Neural progenitor cell (in vitro differentiated cells): ENCODE measurements at regions not wholly inside any gene's neighbourhood (a gene's known extent, or its start where the extent isn't known, plus 50 kb on each side); places are given as distances from the start of the nearest gene placed in this dataset.

Source experiments
- EZH2 ChIP-seq: fragments of 200-600 bp; sonication (generic); IDR thresholded peaks from 2 replicates; pipeline ENCODE4 v1.6.1; 2017; ENCODE audit warnings: antibody characterized with exemption, mild to moderate bottlenecking, moderate library complexity
- EZH2phosphoT487 ChIP-seq: fragments of 200-600 bp; sonication (generic); IDR thresholded peaks from 2 replicates; pipeline ENCODE4 v1.6.1; 2017; ENCODE audit warnings: antibody characterized with exemption
- TF ChIP-seq, protein P1 (sequence below): fragments of 200-600 bp; sonication (generic); IDR thresholded peaks from 2 replicates; pipeline ENCODE4 v1.5.1; 2017; ENCODE audit warnings: antibody characterized with exemption, mild to moderate bottlenecking

DNA sequence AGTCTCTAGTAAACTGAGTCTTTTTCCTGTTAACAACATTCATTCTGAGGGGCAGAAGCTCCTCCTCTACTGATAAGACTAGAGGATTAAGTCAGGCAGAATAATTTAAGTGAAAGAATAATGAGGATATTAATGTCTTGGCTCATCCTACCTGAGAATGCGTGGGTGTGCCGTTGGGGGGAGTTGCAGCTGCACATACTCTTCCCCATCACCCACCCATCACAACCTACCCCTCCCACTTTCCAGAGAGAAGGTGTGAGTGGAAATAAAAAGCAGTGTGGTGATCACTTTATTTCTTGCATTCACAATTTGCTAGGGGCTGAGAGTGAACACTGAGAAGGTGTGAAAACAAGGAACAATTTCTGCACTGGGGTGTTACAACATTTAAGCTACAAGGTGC, 146.8 kb upstream of the MAGI3 start:
- TF ChIP-seq, protein P1, sequence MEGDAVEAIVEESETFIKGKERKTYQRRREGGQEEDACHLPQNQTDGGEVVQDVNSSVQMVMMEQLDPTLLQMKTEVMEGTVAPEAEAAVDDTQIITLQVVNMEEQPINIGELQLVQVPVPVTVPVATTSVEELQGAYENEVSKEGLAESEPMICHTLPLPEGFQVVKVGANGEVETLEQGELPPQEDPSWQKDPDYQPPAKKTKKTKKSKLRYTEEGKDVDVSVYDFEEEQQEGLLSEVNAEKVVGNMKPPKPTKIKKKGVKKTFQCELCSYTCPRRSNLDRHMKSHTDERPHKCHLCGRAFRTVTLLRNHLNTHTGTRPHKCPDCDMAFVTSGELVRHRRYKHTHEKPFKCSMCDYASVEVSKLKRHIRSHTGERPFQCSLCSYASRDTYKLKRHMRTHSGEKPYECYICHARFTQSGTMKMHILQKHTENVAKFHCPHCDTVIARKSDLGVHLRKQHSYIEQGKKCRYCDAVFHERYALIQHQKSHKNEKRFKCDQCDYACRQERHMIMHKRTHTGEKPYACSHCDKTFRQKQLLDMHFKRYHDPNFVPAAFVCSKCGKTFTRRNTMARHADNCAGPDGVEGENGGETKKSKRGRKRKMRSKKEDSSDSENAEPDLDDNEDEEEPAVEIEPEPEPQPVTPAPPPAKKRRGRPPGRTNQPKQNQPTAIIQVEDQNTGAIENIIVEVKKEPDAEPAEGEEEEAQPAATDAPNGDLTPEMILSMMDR, result no peak
- TF ChIP-seq EZH2, result no peak
- TF ChIP-seq EZH2phosphoT487, result no peak
